RPMI7951 (cell line): ENCODE measurements at regions not wholly inside any gene's neighbourhood (a gene's known extent, or its start where the extent isn't known, plus 50 kb on each side); places are given as distances from the start of the nearest gene placed in this dataset.
"Not testable (repeated sequence)": the region's sequence is repeated elsewhere in the genome, so short reads cannot be mapped to it uniquely, and the experiment has no call there.

ENCODE experiments used
- DNase-seq: peaks from one replicate; pipeline ENCODE4 v3.0.0-alpha.2; 2012; ENCODE audit warnings: low read depth

DNA sequence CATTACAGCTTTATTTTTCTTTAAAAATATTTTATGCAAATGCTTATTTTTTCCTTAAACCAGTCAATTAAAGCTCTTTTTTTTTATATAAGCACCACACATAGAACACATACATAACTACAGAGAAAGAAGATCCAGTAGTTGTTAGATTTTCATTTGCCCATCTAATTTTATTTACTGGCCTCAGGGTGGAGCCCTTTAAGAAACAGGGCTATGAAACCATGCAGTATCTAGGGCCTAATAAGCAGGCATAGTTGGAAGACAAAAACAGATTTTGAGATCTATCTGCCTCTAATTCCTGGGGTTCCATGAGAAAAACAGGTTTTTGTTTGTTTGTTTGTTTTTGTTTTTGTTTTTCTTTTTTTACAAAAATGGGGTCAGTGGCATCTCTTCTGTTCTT is 120.6 kb downstream of the BCHE start:
- DNase-seq = no peak

GRCh38 chr3:165713479-165713878 is 123.7 kb downstream of the BCHE start:
- DNase-seq = no peak

- no peak for DNase-seq
Observed at GRCh38 chr3:165712382-165712781, 124.8 kb downstream of the BCHE start.

GRCh38 chr3:165697910-165698309 is 139.3 kb downstream of the BCHE start:
- no peak for DNase-seq

- no peak for DNase-seq
Observed at GRCh38 chr3:165696496-165696895, 140.7 kb downstream of the BCHE start.

DNA sequence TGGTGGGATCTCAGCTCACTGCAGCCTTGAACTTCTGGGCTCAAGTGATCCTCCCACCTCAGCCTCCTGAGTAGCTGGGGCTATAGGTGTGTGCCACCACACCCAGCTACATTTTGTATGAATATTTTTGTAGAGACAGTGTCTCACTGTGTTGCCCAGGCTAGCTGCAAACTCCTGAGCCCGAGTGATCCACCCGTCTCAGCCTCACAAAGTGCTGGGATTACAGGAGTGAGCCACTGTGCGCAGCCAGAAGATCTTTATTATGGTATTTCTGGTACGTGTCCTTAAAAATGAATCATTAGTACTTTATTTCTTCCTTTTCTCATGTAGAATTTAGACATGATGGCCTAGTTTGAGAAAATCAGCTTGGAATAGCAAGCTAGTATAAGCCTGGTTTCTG is 153.3 kb downstream of the BCHE start:
- DNase-seq = no peak

DNA sequence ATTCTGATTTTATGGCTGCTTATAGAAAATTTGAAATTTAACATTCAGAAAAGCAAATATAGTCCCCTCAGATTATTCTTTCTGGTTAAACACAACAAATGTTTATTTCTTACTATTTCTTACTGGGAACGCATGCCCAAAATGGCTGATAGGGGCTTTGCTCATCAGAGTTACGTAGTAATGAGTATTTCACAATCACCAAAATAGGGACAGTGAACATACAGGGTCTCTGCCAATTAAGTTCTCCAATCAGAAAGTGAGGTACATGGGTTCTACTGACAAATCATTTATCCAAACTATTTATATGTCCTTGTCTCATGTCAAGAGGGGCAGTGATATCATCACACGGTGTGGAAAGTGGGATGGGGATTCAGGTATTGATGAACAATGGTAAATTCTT is 154.5 kb downstream of the BCHE start:
- DNase-seq = no peak

- DNase-seq = no peak
Observed at GRCh38 chr3:165669967-165670366, 167.3 kb downstream of the BCHE start.

DNA sequence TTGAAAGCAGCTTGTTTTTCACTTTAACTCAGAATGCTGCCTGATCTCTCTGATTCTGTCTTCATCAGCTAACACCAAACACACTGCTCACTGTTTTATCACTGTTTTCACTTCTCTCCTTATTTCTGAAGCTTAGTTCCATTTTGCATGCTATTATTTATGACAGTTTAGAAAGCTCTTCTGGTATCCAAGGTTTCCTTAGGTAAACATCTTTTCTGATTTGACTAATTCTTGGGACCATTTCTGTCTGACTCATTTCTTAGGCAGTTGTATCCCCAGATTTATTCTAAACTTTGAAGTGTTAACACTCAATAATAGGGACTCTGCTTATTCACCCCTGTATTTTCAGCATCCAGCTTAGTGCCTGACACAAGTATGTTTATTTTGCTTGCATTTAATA is 167.7 kb downstream of the BCHE start:
- no peak for DNase-seq

GRCh38 chr3:165667676-165668075 is 169.5 kb downstream of the BCHE start:
- DNase-seq = no peak

DNA sequence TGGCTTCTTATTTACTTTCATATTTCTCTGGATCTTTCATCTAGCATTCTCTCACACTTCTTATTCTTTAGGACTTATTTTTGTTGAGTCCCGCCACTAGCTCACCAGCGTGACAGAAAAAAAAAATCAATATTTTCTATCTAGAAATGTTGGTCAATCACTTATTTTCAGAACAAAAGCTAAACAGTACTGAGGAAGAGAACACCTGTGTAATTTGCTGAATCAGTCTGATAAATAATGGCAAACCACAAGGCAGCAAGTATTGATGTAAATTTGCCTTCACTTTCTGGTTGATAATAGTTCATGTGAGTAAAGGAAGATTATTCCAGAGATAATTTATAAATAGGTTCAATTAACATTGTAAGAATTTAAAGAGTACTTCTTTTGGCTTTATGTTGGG is 179.2 kb downstream of the BCHE start:
- no peak for DNase-seq

DNA sequence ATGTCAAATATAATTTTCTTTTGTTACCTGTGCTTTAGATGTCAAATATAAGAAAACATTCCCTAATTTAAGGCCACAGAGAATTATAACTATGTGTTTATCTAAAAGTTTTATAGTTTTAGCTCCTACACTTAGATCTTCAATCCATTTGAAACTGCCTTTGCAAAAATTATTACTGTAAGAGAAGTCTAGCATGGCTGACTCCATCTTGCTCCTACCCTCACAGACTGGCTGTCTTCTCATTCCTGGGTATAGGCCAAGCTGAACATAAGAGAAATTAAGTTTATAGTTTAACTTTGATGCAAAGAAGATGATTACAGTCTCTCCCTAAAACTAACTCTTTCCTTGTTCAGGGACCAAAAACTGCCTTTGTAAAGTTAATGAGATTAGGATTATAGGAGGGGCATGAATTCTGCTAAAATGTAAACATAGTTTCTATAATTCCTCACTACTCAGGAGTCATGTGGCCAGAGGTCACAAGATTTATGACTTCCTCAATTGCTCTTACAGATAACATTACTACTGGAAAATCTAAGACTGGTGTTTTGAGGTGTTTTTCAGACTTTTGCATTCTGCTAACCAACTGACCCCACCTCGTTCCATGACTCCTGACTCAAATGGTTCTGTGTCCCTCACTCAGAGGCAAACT is 184.0 kb downstream of the BCHE start:
- DNase-seq = no peak

DNA sequence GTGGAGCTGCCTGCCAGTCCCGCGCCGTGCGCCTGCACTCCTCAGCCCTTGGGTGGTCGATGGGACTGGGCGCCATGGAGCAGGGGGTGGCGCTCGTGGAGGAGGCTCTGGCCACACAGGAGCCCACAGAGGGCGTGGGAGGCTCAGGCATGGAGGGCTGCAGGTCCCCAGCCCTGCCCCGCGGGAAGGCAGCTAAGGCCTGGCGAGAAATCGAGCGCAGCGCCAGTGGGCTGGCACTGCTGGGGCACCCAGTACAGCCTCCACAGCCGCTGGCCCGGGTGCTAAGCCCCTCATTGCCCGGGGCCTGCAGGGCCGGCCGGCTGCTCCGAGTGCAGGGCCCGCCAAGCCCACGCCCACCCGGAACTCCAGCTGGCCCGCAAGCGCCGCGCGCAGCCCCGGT is 187.9 kb downstream of the BCHE start:
- DNase-seq = not testable (repeated sequence)

GRCh38 chr3:165645191-165645590 is 192.0 kb downstream of the BCHE start:
- DNase-seq = no peak

DNA sequence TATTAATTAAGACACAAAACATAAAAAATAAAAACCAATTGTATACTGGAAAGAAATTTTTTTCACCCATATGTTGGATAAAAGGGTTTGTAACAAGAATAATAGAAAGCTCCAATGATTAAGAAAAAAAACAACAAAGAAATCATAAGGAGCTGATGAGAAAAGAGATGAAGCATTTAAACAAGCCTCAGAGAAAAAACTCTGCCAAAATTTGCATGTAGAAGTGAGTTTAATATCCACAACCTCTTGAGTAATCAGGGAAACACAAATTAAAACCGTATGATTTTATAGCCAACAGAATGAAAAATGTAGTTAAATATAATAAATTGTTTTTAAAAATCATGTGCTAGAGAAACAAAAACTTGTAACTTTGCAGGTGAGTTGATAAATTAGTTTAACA is 192.9 kb downstream of the BCHE start:
- no peak for DNase-seq

GRCh38 chr3:165643425-165643824 is 193.8 kb downstream of the BCHE start:
- peak; percentile 20 for DNase-seq

DNA sequence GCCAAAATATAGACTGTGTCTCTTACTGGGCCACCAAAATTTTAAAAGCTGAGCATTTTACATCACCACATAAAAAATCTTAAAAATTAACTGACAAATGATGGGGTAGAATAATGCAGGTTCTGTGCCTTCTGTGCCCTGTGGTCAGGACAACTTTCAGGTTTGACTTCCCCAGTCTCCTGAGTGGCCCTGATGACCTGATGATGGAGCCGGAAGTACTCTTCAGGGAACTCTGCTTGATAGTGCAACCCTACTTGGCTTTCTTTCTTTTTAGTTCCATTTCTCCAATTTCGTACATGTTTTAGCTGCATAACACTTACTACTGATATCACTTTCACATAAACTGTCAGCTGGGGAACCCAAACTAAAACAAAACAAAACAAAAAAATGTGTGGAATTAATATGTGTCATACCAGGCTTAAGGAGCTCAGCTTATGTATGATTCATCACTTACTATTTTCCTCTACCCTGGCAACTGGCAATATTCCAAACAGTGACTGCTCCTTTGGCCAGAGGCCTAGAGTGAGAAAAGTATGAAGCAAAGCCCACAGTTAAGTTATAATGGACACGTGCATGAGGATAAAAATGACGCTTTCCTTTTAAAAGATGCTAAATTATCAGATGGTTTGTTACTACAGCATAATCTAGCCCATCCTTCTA is 194.3 kb downstream of the BCHE start:
- DNase-seq = peak; percentile 87

- no peak for DNase-seq
Observed at GRCh38 chr3:165641569-165642310, 195.5 kb downstream of the BCHE start.

DNA sequence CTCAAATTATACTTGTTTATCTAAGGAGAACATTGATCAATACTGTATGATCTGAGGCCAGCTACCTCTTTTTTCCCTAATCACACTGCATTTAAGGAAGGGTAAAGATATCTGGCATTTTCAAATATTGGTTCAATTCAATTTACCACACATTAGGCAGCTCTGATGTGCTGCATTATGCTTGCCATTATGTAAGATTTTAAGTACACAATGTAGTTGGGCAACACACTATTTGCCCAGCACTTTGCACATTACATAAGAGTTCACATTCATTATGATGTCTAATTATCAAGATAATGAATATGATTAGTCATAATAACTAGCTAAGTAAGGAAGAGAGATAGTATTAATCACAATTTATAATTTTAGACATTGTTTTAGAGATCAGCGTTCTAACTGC is 196.3 kb downstream of the BCHE start:
- no peak for DNase-seq

DNA sequence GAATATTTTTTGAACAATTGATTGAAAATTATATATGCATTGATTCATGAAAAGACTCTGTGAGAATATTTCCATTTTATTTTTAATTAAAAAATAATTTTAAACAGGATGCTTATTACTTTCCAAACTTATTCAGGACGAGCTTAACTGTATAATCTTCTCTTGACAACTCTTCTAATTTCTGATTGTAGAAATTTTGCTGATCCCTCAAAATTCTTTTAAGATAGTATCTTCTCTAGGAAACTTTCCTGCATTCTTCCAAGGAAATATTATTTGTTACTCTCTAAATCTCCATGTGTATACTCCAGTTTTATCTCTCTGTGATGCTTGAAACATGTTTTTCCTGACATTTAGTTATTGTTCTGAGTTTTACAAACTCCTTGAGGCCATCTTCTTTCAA is 197.2 kb downstream of the BCHE start:
- no peak for DNase-seq

GRCh38 chr3:165638034-165638433 is 199.2 kb downstream of the BCHE start:
- DNase-seq = no peak

- no peak for DNase-seq
Observed at GRCh38 chr3:165636684-165637015, 200.6 kb downstream of the BCHE start.
